NCI-H2227 (cell line): ENCODE measurements at regions not wholly inside any gene's neighbourhood (a gene's known extent, or its start where the extent isn't known, plus 50 kb on each side); places are given as distances from the start of the nearest gene placed in this dataset.
"Not testable (repeated sequence)": the region's sequence is repeated elsewhere in the genome, so short reads cannot be mapped to it uniquely, and the experiment has no call there.

ENCODE experiments used
- DNase-seq: peaks from one replicate; lab custom pipeline; 2025; ENCODE audit not compliant: unreplicated experiment; lab: John Stamatoyannopoulos, UW

DNA sequence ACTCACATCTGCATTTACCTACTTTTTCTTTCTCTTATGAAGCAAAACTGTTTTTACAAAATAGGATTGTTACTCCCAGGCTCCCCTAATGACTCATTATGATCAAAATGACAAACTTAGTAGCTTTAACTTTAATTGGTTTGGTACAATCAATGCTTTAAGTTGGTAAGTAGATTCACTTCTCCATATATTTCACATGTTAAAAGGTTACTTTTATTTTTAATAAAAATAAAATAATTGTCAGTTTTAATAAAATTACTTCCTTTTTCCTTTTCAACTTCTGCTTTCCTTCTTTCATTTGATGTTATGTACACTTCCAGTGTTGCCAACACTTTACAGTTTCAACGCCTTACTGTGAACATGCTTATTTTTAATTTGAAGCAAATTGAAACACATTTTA is 477.6 kb downstream of the SETD4 start:
- DNase-seq = no peak

DNA sequence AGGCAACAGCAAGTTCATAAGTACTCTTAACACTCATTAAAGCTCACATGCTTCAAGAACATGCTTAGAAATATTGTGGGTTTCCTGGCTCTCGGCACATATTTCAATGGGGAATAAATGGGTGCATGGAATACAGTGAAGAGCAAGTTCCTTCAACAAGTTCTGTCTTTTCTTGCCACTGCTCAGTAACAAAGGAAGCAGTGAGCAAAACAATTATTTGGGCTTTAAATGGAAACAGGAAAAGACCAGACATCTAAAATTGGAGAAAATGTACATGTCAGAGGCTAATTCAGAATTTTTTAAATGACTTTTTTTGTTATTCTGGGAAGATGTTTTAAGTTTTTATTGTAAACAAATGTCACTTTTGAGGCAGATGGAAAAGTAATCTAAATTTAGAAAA is 478.7 kb downstream of the SETD4 start:
- DNase-seq = no peak

DNA sequence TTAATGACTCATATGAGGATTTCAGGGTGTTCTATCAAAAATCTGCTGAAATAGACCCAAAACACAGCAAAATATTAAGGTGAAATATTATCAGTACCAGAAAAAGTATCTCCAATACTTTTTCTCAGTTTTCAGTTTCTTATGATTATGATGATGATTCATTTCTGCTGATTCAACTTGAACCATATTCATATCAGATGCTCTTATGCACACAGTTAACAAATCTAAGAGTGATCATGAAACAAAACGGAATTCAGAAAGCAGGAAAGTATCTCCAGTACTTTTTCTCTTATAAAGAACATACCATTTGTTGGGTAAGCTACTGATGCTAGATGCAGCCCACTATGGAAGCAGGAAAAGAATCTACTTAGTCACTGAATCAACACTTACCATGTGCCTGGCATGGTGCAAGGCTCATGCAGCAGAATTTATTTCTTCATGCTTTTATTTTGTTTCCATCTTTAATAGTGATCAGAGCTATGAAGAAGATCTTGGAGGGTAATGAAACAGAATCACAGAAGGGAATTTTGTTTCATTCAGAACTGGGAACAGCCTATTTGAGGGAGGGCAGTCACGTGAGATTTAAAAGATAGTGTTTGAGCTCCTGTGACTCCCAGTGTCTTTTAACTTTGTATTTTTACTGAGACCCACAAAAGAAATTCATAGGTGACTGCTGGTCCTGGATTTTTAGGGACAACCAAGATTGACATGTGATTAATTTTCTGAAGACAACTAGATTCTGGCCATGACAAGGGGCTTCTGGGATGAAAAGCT is 480.6 kb downstream of the SETD4 start:
- no peak for DNase-seq

DNA sequence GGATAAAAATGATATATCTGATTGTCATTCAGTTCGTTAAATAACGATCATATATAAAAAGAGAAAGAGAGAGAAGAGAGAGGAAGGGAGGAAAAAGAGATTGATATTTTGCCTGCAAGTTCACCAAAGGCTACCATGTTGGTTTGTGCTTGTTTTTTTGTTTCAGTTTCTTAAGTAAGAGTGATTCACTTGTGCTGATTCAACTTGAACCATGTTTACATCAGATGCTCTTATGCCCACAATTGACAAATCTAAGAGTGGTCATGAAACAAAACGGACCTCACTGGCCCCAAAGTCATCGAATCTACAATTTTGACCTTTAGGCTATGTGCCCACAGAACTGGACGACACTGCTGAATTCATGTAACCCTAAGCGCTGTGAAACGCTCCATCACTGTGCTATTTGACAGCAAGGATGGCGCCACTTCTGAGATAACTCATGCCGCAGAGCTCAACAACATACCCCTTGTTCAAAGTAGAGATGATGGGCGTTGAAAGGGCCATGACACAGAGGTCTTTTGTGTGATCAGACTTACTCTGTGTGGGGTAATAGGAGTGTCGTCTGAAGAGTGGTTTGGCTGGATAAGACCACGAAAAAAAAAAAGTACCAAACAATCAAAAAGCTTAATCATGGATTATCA is 481.4 kb downstream of the SETD4 start:
- DNase-seq = no peak

DNA sequence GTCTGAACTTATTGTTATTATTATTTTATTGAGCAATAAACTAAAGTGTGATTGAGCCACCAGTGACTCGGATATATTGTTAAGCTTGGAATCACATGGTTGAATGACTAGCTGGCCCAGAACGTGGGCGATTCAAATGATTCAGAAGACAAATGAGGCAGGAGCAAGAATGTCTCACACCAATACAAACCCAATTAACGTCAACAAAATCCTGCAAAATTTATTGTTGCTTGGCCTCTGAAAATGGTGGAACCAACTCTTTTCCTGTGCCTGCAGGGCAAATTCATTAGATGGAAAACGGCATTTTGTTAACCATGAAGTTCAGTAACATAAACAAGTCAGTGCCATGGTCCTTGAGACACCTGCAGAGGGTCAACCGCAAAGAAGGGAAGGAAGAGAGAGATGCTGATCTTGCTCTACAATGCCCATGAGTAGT is 482.0 kb downstream of the SETD4 start:
- no peak for DNase-seq

DNA sequence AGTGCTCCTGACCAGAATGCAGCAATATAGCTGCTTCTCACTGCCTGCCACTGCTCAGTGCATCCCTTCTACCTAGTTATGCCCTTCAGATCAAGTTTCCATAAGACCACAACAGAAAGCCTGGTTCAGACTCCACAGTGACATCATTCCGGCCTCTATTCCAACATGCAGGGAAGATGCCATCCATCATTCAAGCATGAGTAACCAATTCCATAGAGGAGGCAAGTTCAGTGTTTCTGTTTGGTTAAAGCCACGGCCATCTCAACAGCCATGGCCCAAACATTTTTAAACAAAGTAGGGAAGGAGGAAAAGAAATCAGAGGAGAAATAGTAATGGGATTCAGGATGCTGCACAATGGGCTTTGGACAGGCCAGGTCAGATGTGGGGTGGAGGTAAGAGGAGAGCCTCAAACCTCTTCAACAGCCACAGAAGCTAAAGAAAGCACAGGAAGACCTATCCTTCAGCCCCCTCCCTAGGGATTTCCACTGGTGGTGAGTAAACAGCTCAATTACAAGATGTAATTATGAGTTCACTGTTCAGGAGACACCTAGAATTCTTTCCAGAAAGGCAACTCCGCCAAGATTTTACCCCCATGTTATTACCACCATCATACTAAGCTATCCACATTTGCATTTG is 484.9 kb downstream of the SETD4 start:
- DNase-seq = no peak

DNA sequence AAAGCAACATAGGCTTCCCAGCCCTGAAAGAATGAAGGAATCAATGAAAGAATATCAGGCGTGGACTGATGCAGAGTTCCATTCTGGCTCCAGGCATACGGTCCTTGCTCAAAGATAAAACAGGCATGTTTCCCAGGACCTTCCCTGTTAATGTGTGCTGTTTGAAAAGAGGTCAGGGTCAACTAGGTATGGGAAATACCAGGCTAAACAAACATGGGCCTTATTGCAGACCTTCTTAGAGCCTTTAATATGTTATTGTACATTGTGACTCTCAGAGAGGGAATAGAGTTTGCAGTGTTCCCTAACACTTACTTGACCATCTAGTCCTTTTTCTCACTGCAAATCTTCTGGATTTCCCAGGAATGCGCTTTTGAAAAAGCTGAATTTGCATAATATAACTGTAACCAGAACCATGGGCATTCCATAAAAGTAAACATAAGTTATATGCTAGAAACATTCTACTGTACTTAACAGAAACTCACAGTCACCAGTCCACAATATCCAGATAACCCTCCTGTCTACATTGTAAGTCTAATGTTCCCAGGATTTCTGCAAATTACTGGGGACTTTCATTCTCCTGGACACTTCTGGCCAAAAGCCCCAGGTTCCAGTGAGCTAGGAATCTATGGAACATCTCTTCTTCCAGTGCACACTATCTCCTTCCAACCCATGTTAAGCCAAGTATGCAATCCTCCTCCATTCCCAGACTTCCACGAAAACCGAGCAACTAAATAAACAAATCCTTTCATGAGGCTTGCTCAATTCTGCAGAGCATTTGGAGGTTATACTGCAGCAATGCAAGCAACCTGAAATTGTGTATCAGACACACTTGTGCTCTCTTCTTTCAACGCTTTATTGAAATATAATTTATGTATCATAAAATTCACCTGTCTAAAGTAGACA is 486.6 kb downstream of the SETD4 start:
- DNase-seq = no peak

DNA sequence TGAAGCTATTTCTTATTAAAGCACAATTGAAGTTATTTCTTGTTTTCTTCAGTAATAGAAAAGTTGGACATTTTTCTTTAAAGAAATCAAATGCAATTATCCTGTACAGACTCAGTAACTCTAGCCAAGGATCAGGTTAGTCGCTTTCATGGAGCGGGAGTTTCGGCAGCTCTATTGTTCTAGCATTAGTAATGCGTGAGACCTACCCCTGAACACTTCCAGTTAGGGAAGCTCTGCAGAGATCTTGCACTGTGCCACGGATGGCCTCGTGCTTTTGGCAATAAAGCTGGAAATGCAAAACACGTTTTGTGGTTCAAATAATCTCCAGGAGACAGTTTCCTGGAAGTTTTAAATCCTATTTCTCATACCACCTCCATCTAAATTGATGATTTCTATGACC is 488.4 kb downstream of the SETD4 start:
- DNase-seq = no peak

DNA sequence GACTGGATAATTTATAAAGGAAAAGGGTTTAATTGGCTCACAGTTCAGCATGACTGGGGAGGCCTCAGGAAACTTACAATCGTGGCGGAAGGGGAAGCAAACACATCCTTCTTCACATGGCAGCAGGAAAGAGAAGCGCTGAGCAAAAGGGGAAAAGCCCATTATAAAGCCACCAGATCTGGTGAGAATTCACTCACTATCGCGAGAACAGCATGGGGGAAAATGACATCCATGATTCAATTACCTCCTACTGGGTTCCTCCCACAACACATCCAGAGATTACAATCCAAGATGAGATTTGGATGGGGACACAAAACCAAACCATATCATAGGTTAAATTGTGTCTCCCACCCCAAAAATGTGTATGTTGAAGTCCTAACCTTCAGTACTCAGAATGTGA is 491.7 kb downstream of the SETD4 start:
- DNase-seq = no peak

DNA sequence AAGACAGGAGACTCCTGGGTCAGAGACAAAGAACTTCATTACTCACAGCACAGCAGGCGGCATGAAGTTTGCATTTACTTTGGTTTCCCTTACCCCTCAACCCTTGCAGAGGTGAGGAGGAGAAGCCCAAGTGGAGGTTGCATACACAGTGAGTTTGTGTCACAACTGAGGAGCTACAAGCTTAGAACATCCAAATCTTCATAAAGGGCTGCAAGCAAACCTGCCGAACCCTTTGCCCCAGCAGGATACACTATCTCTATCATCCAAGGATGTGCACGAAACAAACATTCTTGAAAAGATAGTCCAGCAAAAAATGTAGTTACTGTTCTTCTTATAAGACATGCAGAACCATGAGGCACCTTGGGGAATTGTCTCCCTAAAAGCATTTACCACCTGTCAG is 493.5 kb downstream of the SETD4 start:
- no peak for DNase-seq

DNA sequence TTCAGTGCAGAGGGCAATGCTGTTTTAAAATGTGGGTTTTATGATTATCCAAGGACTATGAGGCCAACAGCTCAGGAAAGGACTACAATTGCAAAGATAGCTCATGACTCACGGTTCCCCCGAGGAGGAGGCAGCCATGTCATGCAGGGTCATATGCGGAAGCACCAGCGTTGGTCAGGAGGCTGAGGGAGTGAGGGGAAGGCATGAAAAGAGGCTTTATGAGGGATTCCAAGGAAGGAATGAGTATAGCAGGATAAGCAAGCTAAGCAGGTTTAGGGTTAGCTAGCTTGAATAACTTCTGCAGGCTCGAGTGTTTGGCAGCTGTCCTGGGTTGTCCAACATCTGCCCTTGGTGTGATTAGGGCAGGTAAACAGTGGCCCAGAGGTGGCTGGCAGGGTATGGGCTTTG is 495.1 kb downstream of the SETD4 start:
- no peak for DNase-seq

DNA sequence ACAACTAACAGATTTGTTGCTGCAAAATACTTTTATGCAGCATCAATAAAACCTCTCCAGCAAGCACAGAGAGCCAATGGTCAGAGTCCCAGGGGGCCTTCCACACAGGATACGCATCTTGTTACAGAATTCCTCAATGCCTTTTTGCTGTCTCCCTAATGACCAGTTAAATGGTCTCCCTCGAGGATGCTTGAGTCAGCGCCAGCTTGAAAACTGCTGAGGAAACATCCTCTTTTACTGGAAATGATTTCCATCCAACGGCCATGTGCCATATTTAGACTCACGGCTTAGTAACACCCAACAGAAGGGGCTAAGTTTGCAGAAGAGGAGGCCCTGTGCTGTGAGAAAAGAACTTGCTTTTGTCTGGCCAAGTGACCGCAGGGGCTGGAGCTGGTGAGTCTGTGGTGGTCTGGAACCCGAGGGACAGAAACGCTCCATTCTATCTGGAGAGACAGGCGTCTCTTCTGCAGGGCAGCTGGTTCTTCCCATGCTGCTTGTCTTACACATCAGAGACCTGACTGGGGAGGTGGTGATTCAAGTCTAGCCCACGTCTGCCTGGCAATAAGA is 496.4 kb downstream of the SETD4 start:
- DNase-seq = no peak

DNA sequence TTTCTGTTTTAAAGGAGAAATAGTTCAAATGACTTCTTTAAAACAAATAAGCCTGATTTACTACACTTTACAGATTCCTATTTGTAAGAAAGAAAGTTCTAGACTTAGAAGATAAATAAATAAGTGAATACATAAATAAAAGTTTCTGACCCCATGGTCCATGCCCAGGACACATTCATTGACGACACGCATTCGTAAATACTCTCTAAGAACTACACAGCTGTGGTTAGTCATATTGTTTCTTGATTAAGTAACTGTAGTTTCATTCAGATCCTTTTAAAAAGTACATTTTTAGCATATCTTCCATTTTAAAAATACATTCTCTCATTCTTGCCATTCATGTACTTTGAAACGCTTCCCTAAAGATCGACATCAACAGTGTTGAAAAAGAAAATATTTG is 497.4 kb downstream of the SETD4 start:
- no peak for DNase-seq

DNA sequence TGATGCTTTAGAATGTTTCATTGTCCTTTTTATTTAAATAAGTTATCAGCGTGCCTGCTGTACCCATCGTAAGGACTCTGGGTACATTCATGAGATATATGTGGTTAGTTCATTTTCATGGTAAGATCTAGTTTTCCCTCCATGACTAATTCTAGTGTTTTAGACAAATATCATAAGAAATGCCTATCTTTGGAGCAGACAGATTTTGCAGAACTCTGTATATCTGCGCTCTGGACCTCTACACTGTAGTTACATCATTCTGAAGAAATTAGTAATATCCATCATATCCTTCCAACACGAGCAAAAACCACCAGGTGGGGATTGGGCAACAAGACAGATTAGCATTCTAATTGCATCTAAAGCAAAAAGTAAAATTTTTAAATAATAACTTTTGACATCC is 499.2 kb downstream of the SETD4 start:
- no peak for DNase-seq

DNA sequence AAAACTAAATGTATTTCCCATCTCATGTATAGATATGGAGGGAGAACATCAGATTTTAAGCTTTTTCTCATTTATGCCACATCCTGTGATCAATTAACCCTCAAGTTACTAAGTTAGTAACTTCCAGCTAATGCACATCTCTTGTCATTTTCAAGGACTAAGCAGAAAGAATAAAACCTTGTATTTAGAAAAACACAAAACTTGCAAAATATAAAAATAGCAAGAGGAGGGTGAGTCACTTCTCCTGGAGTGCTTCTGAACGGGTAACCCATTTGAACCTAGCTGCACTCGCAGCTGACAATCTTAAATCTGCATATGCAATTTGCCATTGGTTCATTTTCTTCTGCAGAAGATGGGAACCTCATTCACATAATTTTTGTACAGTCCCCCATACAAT is 500.5 kb downstream of the SETD4 start:
- no peak for DNase-seq

DNA sequence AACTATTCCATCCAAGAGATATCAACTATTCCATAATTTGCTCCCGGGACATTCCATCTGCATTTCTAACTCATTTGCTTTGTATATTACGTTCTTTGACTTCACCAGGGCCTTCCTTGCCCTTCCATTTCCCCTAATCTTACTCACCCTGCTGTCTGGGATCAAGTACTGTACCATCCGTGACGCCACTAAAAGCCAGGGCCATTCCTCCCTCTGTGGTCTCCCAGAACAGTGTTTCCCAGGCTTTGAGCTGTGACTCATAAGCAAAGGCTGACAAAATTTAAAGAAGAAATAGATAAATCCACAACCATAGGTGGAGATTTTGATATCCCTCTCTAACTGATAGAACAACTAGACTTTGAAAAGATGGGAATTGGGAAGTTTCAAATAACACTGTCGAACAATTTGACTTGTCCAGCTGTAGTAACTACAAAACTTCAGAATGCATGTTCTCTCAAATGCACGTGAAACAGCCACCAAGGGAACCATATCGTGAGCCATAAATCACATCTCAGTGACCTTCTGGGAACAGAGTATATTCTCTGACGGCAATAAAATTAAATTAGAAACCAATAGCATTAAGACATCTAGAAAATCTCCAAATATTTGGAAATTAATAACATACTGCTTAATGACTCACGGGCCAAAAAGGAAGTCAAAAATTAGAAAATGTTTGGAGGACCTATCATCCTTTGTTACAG is 501.0 kb downstream of the SETD4 start:
- DNase-seq = no peak

DNA sequence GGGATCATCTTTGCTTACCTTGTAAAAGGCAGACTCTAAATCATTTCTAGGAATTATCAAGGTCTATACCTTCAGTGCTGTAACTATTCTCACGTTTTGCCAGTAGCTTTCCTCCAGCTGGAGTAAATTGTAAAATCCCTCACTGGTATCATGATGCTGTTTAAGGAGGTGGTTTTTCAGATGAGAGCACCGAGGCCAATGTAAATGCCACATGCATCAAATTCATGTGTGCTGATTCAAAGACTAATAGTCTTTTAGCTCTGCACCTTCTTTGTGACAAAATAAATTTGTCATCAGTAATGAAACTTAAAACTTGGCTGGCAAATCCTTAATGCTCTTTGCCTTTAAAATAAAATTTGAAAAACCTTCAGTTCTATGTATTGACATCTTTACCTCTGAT is 503.8 kb downstream of the SETD4 start:
- DNase-seq = no peak

DNA sequence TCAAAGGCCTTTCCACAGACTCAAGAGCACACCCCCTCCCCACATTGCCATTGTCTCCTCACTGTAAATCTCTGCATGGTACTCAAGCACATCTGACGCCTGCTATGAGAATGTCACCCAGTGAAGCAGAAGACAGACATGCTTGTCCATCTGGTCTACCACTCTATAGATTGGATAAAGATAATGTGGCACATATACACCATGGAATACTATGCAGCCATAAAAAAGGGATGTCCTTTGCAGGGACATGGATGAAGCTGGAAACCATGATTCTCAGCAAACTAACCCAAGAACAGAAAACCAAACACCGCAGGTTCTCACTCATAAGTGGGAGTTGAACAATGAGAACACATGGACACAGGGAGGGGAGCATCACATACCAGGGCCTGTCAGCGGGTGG is 503.4 kb upstream of the RUNX1 start:
- DNase-seq = not testable (repeated sequence)

DNA sequence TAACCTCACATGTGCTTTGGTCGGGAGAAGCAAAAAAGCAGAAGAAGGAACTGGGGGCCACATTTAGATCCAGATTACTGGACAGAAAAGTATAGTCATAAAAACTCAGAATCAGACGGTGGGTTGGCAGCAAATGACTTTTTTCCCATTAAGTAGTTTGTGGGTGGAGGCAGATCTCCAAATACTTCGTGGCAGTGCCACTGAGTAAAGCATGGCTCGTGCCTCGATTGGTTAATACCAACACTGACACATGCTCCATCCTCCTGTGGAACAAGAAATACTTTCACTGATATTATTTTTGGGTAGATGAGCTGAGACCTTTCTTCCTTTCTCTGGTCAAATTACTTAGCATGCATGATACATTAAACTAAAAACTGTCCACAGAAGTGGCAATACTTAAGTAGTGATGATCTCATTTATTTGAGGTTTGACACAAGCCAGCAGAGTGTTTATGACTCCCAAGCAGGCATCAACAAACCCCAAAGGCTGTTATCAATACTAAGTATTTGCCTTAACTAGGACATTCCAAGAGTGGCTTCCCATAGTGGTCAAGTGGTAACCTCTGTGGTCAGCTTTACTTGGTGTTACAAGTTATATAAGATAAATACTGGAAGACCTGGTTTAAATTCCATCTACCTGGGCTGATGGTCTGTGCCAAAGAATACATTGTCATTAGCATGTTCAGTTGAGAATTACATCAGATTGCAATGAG is 500.0 kb upstream of the RUNX1 start:
- DNase-seq = no peak
